MM.1S (cell line): ENCODE measurements at regions not wholly inside any gene's neighbourhood (a gene's known extent, or its start where the extent isn't known, plus 50 kb on each side); places are given as distances from the start of the nearest gene placed in this dataset.

Experiments
- CTCF ChIP-seq: fragments of 300-600 bp; sonication (generic); IDR thresholded peaks from 2 replicates; pipeline ENCODE4 v1.5.1; 2016; ENCODE audit warnings: antibody characterized with exemption, low read length, mixed read lengths
- EZH2 ChIP-seq: fragments of 300-600 bp; sonication (generic); optimal IDR thresholded peaks from 2 replicates; pipeline ENCODE3; 2017; ENCODE audit warnings: low read depth, mild to moderate bottlenecking, antibody characterized with exemption, low read length, mixed read lengths

- TF ChIP-seq CTCF (no peak), EZH2 (no peak)
These were observed 77.3 kb upstream of the CNTN1 start for GRCh38 chr12:40614923-40615322.
